Hippocampal formation (tissue), 2 donors: ENCODE measurements at regions not wholly inside any gene's neighbourhood (a gene's known extent, or its start where the extent isn't known, plus 50 kb on each side); places are given as distances from the start of the nearest gene placed in this dataset.
"Not testable (repeated sequence)": the region's sequence is repeated elsewhere in the genome, so short reads cannot be mapped to it uniquely, and the experiment has no call there.

Experiments used
- DNase-seq, 2 donors: peaks; one replicate each; lab custom pipeline; 2025; lab: John Stamatoyannopoulos, UW

DNA sequence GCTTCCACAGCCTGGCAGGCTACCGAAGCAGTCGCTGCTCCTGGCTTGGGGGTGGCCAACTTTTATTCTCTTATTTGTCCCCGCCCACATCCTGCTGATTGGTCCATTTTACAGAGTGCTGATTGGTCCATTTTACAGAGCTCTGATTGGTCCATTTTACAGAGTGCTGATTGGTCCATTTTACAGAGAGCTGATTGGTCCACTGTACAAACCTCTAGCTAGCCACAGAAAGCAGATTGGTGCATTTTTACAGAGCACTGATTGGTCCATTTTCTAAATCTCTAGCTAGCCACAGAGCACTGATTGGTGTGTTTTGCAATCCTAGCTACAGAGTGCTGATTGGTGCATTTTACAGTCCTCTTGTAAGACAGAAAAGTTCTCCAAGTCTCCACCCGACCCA lies 187.9 kb upstream of the TOM1L1 start:
- DNase-seq: not testable (repeated sequence)

- DNase-seq: no peak
Observed at GRCh38 chr17:54718286-54718685, 182.4 kb upstream of the TOM1L1 start.

DNA sequence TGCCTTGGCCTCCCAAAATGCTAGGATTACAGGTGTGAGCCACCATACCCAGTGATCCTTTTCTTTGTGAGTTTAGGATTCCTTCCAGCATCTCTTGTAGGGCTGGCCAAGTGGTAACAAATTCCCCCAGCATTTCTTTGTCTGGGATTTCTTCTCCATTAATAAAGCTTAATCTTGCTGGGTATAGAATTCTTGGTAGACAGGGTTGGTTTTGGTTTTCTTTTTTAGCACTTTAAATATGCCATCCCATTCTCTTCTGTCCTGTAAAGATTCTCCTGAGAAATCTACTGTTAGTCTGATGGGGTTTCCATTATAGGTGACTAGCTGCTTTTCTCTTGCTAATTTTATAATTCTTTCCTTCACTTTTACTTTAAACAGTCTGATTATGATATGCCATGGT lies 173.0 kb upstream of the TOM1L1 start:
- no peak for DNase-seq

DNA sequence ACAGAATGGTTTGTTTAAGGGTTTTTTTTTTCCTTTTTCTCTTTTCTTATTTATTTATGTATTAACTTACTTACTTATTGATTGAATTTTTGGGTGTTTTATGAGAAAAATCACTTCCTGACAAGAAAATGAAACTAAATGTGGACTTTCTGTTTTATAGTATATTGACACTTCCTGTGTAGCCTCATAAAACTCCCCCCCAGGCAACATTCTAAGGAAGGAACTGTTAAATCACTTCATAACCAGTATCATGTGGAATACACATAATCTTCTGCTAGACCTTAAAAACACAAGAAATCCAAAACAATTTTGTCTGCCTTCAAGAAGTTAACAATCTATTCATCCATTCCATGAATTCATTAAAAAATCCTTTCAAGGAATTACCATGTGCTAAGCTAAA lies 164.1 kb upstream of the TOM1L1 start:
- DNase-seq: no peak

- DNase-seq: no peak
Observed at GRCh38 chr17:54738496-54738895, 162.2 kb upstream of the TOM1L1 start.

- DNase-seq: no peak
Observed at GRCh38 chr17:54744750-54745149, 155.9 kb upstream of the TOM1L1 start.

DNA sequence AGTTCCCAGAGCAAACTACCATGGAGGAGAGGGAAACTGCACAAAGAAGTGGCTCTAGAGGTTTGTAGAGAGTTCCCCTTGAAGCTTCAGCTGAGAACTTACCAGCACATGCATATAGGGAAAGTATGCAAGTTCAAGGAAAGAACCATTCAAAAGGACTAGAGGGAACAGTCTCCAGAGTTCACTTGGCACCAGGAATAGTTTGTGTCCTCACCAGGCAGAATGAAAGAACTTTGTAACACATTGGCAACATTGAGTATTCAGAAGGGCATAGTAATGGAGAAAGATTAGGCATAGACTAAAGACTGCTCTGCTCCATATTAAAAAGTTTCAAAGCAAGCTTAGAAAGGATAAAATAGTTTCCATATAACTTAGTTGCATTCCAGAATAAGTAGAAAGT lies 155.4 kb upstream of the TOM1L1 start:
- no peak for DNase-seq

- no peak for DNase-seq
Observed at GRCh38 chr17:54745862-54746261, 154.8 kb upstream of the TOM1L1 start.

DNA sequence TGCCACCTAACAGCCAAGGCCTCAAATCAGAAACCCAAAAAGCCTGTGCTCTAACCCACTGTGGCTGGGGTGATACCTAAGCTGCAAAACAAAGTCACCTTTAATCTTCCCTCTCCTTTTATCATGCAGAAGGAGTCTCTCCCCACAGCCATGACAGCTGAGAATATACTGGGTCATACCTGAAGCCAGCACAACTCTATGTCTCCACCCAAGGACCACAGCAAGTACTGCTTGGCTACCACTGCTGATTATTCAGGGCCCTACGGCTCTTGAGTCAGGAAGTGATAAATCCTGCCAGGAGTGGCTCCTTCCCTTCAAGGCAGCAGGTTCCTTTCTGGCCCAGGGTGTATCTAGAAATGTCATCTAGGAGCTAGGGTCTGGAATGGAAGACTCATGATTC lies 151.5 kb upstream of the TOM1L1 start:
- DNase-seq: no peak

DNA sequence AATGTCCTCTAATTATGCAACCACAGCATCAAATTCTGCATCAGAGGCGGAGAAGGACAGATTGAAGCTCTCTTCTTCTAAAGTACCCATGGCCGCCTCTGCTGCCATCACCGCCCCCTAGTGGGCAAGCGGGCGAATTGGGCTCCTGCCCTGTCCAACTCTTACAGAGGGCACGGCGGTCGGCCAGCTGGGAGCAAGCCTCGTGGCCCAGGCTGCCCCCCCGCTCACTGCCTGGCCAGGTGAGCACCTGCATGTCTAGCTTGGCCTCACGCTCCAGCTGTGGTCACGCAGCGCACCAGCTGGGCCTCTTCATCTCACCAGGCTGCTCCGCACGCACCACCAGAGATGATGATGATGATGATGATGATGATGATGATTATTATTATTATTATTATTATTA lies 146.1 kb upstream of the TOM1L1 start:
- no peak for DNase-seq

DNA sequence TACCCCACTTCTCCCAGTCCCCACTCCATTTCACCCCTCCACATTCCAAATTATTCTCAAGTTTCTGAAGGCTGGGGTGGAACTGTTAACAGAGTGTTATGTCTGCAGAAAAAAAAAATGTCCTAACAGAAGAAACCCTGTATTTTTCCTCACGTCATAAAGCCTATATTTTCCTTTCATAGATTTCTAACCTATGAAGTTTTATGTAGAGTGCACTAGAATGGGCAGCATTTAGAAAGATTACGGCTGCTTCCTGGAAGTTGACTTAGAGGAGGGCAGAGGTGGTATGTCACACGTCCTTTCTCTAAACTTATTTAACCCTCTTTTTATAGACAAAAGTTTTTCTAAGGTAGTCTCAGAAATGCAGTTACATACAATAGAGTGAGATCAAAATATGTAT lies 139.8 kb upstream of the TOM1L1 start:
- no peak for DNase-seq

GRCh38 chr17:54770836-54771235 lies 129.8 kb upstream of the TOM1L1 start:
- no peak for DNase-seq

- no peak for DNase-seq
Observed at GRCh38 chr17:54771409-54771915, 129.2 kb upstream of the TOM1L1 start.

- DNase-seq: no peak
Observed at GRCh38 chr17:54780238-54780637, 120.4 kb upstream of the TOM1L1 start.

DNA sequence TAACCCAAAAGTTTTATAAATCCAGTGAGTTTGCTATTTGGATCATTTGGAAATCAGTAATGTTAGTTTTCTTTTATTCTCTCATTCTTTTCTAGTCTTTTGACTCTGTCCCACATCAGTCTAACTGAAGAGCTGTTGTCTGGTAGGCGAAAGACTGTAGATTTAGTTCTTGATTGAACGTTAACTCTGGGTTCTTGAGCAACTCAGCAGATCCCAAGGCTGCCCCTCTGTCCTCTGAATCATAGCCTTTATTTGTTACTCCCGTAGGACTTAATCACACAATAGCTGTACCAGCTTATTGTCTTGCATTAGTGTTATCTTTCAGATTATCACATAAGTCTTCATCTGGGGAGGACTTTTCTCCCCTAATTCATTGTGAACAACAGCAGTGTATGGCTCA lies 119.3 kb upstream of the TOM1L1 start:
- DNase-seq: no peak

GRCh38 chr17:54784305-54784704 lies 116.3 kb upstream of the TOM1L1 start:
- DNase-seq: peak in 1 of 2 donors; percentile 4

DNA sequence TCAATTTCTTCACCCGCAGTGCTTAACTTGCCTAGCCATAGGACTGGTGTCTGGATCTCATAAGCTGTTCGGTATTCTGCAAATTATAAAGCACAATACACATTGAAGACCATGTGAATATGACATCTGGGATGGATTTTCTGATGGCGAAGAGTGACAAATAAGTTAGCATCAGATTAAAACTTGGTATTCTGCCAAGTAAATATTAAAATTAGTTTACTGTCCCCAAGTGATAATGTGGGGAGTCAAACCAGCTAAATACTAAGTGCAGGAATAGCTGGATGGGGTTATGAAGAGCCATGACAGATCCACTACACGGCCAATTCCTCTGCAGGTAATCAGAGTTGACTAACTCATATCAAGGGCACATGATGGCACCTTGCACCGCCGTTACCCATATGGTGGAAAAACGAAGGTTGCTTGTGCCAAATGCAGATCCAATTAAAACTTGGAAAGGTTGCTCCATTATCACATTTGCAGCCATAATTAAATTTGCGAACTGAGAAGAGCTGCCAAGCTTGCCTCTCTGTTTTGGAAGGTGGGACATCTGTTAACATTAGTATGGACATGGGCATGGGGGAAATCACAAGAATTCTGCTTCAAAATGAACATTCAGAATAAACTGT lies 114.9 kb upstream of the TOM1L1 start:
- peak in 1 of 2 donors; percentile 4 for DNase-seq

DNA sequence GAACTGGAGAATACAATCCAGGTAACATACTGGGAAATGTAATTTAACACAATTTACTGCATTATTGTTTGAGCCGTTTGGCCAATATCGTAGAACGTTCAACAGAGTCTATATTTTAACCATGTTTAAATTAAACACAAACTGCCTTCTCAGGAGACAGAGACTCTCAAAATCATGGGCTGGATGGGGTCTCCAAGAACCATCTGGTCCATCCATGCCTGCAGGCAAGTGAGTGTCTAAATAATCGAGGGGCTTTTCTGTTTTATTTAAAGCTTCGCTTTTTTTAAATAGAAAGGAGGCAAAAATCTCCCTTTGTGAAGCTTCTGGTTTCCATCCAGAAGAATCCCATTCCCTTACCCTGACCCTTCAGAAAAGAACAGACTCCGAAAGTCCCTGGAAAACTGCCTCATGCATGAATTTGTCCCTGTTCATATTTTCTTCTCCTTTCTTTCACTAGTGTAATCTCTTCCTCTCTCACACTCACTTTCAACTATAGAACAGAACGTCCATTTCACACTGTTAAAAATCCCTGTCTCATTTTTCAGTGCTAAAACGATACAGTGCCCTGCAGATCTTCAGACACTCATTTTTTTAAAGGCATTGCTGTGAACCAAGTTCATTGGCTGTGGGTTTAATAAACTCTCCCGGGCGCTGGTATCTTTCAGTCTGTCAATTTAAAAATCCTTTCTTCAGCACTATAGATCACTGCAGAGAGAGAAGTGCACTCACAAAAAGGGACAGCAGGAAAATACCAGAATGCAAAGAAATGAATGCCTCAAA lies 111.4 kb upstream of the TOM1L1 start:
- DNase-seq: no peak

GRCh38 chr17:54793271-54793670 lies 107.4 kb upstream of the TOM1L1 start:
- DNase-seq: no peak

GRCh38 chr17:54795046-54795445 lies 105.6 kb upstream of the TOM1L1 start:
- no peak for DNase-seq

GRCh38 chr17:54807331-54807730 lies 93.3 kb upstream of the TOM1L1 start:
- DNase-seq: no peak

DNA sequence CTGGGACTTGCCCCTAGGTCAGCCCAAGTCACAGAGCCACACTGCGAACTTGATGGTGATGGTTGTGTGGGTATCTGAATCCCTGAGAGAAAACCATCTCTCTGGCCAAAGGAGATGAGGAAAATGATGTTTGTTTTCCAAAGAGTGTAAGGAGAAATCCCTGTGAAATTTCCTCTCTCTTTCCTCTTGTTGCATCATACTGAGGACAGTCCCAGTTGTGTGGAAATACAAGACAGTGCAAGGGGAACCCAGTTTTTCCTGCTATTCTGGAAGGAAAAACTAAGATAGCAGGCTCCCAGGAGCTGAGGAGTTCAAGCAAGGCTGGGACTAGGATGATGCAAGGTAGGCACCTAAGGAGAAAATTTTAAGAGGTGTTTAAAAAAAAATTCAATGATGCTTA lies 86.8 kb upstream of the TOM1L1 start:
- DNase-seq: no peak

DNA sequence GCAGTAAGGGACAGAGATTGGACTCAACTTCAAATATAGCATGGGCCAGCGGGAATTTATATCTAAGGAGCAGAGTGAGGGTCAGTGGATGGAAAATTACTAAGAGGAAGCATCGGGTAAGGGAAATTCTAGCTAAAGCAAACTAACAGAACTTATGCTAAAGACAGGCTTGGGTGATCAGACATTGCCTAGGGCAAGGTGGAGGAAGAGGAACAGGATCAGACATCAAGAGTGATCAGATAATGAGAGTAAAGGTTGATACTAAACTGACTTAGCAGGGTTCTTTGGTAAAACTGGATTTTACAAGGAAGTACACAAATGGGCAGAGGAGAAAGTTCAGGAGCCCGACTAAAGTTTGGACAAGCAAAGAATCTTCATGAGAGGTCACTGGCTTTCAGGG lies 86.3 kb upstream of the TOM1L1 start:
- no peak for DNase-seq

DNA sequence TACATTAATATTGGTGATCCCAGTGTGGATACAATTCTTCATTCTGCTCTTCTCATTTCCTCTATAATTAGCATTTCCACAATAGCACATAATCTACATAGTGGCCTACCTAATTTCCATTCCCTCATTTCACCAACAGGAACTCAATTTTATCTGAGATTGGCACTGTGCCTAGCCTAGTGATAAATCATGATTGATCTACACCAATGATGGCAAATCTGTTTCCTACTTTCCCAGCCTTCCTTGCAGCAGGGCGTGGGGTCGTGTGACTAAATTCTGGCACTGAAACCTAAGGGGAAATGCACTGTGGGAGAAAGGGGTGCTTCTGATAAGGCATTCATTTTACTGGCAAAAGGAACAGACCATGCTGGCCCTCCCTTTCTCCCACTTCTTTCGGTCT lies 66.6 kb upstream of the TOM1L1 start:
- no peak for DNase-seq
